22Rv1 (cell line): ENCODE measurements at regions not wholly inside any gene's neighbourhood (a gene's known extent, or its start where the extent isn't known, plus 50 kb on each side); places are given as distances from the start of the nearest gene placed in this dataset.

ENCODE experiments used
- H3K27ac ChIP-seq: fragments of 450-650 bp; 2 replicates; pipeline ENCODE4 v1.5.1; 2017
- ZFX ChIP-seq: fragments of 450-650 bp; IDR thresholded peaks from 2 replicates; pipeline ENCODE4 v1.6.1; 2017; ENCODE audit warnings: antibody characterized with exemption, borderline replicate concordance
- TF ChIP-seq, protein P1 (sequence below): fragments of 450-650 bp; IDR thresholded peaks from 2 replicates; pipeline ENCODE4 v1.5.1; 2017; ENCODE audit warnings: mild to moderate bottlenecking

- TF ChIP-seq, protein P1, sequence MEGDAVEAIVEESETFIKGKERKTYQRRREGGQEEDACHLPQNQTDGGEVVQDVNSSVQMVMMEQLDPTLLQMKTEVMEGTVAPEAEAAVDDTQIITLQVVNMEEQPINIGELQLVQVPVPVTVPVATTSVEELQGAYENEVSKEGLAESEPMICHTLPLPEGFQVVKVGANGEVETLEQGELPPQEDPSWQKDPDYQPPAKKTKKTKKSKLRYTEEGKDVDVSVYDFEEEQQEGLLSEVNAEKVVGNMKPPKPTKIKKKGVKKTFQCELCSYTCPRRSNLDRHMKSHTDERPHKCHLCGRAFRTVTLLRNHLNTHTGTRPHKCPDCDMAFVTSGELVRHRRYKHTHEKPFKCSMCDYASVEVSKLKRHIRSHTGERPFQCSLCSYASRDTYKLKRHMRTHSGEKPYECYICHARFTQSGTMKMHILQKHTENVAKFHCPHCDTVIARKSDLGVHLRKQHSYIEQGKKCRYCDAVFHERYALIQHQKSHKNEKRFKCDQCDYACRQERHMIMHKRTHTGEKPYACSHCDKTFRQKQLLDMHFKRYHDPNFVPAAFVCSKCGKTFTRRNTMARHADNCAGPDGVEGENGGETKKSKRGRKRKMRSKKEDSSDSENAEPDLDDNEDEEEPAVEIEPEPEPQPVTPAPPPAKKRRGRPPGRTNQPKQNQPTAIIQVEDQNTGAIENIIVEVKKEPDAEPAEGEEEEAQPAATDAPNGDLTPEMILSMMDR: no peak
- TF ChIP-seq ZFX: no peak
- H3K27ac ChIP-seq: no peak overlapping the region
Measured at GRCh38 chr2:183253441-183254130, 129.3 kb downstream of the NUP35 start.

GRCh38 chr2:183255411-183255810 lies 131.2 kb downstream of the NUP35 start:
- TF ChIP-seq, protein P1: no peak
- no peak for TF ChIP-seq ZFX
- no peak overlapping the region for H3K27ac ChIP-seq

- H3K27ac ChIP-seq: no peak overlapping the region
- TF ChIP-seq, protein P1: no peak
- TF ChIP-seq ZFX: no peak
Measured at GRCh38 chr2:183259921-183260320, 135.7 kb downstream of the NUP35 start.

GRCh38 chr2:183260527-183260926 lies 136.3 kb downstream of the NUP35 start:
- TF ChIP-seq ZFX: no peak
- TF ChIP-seq, protein P1: no peak
- no peak overlapping the region for H3K27ac ChIP-seq

DNA sequence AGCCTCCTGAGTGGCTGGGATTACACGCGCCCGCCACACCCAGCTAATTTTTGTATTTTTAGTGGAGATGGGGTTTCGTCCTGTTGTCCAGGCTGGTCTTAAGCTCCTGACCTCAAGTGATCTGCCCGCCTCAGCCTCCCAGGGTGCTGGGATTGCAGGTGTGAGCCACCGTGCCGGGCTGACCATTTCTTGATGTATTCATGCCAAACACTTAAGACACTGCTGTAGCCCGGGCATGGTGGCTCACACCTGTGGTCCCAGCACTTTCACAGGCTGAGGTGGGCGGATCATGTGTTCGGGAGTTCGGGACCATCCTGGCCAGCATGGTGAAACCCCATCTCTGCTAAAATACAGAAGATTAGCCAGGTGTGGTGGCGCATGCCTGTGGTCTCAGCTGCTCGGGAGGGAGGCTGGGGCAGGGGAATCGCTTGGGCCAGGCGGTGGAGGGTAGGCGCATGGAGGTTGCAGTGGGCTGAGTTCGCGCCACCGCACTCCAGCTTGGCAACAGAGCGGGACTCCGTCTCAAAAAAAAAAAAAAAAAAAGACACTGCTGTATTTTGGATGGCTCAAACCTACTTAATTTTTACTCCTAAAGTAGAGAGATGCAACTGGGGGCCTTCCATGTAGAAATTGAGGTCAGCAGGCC lies 140.8 kb downstream of the NUP35 start:
- TF ChIP-seq, protein P1: no peak
- TF ChIP-seq ZFX: no peak
- no peak overlapping the region for H3K27ac ChIP-seq

GRCh38 chr2:183267148-183267827 lies 143.0 kb downstream of the NUP35 start:
- H3K27ac ChIP-seq: no peak overlapping the region
- TF ChIP-seq, protein P1: no peak
- no peak for TF ChIP-seq ZFX

DNA sequence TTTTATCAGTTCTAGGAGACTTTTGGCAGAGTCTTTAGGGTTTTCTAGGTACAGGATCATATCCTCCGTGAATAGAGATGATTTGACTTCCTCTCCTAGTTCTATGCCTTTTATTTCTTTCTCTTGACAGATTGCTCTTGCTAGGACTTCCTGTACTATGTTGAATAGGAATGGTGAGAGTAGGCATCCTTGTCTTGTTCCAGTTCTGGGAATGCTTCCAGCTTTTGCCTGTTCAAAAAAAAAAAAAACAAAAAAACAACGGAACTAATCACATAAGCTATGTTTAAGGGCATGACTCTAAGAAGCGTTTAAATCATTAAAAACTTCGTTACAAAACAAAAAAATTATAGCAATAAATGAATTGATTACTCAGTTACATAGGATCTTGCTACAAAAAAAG lies 145.7 kb downstream of the NUP35 start:
- TF ChIP-seq, protein P1: no peak
- TF ChIP-seq ZFX: no peak
- H3K27ac ChIP-seq: no peak overlapping the region
